ENCODE measurements at regions not wholly inside any gene's neighbourhood (a gene's known extent, or its start where the extent isn't known, plus 50 kb on each side); places are given as distances from the start of the nearest gene placed in this dataset.

GRCh38 chr7:123285076-123285700 lies 85.4 kb upstream of the SLC13A1 start (continued):
- TF ChIP-seq, protein P1, sequence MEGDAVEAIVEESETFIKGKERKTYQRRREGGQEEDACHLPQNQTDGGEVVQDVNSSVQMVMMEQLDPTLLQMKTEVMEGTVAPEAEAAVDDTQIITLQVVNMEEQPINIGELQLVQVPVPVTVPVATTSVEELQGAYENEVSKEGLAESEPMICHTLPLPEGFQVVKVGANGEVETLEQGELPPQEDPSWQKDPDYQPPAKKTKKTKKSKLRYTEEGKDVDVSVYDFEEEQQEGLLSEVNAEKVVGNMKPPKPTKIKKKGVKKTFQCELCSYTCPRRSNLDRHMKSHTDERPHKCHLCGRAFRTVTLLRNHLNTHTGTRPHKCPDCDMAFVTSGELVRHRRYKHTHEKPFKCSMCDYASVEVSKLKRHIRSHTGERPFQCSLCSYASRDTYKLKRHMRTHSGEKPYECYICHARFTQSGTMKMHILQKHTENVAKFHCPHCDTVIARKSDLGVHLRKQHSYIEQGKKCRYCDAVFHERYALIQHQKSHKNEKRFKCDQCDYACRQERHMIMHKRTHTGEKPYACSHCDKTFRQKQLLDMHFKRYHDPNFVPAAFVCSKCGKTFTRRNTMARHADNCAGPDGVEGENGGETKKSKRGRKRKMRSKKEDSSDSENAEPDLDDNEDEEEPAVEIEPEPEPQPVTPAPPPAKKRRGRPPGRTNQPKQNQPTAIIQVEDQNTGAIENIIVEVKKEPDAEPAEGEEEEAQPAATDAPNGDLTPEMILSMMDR (conservative IDR thresholded peaks at IDR 0.05; ENCODE audit: low read depth in 2 of 2) = peak; percentile 72 to 74
- no peak for TF ChIP-seq POLR2AphosphoS5 (IDR thresholded peaks at IDR 0.05; ENCODE audit: low read depth)
- TF ChIP-seq NANOG (IDR thresholded peaks at IDR 0.05; ENCODE audit: borderline replicate concordance) = peak; percentile 98
- 0 out of 2 replicates have a peak, but pooled peaks have one; percentile 9 for TF ChIP-seq CREB1 (CRISPR knock-in tag; IDR thresholded peaks at IDR 0.05; ENCODE audit: low read depth)
- no peak for TF ChIP-seq ZNF114 (CRISPR knock-in tag; IDR thresholded peaks at IDR 0.05)

GRCh38 chr7:123283373-123283772 lies 83.6 kb upstream of the SLC13A1 start:
- Histone ChIP-seq H2AFZ (no peak overlapping the region), H3K4me2 (no peak overlapping the region), H3K27ac (ENCODE audit: low read depth) (no peak overlapping the region), H4K20me1 (replicated peaks; ENCODE audit: insufficient read depth) (no peaks in the 10 kb centered on the region), H3K27me3 (ENCODE audit: insufficient read depth) (no peaks in the 10 kb centered on the region), H3K36me3 (ENCODE audit: insufficient read depth) (no peaks in the 10 kb centered on the region), H3K9me2 (ENCODE audit: insufficient read depth) (peaks cover 5% of the 10 kb centered on the region; the same call in 1 of the 2 replicates), H3K4me1 (ENCODE audit: insufficient read depth) (peaks cover 6% of the 10 kb centered on the region; the same call in 1 of the 2 replicates), H3K79me2 (replicated peaks; ENCODE audit: insufficient read depth) (no peaks in the 10 kb centered on the region), H3K4me3 (no peak overlapping the region), H3F3A (replicated peaks; ENCODE audit: low read depth) (no peaks in the 10 kb centered on the region)
- Mint-ChIP-seq H3K36me3 (ENCODE audit: low read depth) (no peaks in the 10 kb centered on the region; the same call in 2 of the 3 replicates), H3K9me3 (no peaks in the 10 kb centered on the region), H3K4me3 (no peak overlapping the region), H3K4me1 (peaks cover 12% of the 10 kb centered on the region), H3K27ac (no peak overlapping the region), H3K27me3 (ENCODE audit: insufficient read depth, low read depth, poor library complexity) (peaks cover 2% of the 10 kb centered on the region)
- TF ChIP-seq POLR2AphosphoS5 (IDR thresholded peaks at IDR 0.05; ENCODE audit: low read depth) = no peak
- no peak for TF ChIP-seq EZH2 (IDR thresholded peaks at IDR 0.05; ENCODE audit: low read depth, unreplicated experiment)
- TF ChIP-seq ZNF331 (CRISPR knock-in tag; IDR thresholded peaks at IDR 0.05; ENCODE audit: low read depth) = no peak
- TF ChIP-seq ZNF114 (CRISPR knock-in tag; IDR thresholded peaks at IDR 0.05) = no peak
- no peak for TF ChIP-seq ZNF462 (CRISPR knock-in tag; IDR thresholded peaks at IDR 0.05)
- ATAC-seq (no peak), DNase-seq (ENCODE audit: low spot score) (no peak)

Measured in GM23338 (cell line).